ENCODE measurements at regions not wholly inside any gene's neighbourhood (a gene's known extent, or its start where the extent isn't known, plus 50 kb on each side); places are given as distances from the start of the nearest gene placed in this dataset.

DNA sequence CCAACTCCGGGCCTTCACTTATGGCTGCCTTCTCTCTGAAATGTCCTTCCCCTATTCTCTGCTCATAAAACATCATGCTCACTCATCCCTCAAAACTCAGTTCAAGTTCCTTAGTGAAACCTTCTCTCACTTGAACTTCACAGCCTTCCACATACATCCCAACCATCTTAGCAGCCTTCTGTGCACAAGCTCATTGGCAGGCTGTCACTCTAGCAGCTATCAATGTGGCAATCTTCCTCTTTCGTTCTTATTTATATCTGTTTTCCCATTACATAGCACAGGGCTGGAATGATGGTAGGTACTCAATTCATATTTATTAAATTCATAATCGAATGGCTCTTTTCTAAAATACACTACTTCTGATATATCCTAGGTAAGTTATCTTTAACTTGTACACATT, 66.4 kb upstream of the MCTP2 start:
- TF ChIP-seq, protein P1, sequence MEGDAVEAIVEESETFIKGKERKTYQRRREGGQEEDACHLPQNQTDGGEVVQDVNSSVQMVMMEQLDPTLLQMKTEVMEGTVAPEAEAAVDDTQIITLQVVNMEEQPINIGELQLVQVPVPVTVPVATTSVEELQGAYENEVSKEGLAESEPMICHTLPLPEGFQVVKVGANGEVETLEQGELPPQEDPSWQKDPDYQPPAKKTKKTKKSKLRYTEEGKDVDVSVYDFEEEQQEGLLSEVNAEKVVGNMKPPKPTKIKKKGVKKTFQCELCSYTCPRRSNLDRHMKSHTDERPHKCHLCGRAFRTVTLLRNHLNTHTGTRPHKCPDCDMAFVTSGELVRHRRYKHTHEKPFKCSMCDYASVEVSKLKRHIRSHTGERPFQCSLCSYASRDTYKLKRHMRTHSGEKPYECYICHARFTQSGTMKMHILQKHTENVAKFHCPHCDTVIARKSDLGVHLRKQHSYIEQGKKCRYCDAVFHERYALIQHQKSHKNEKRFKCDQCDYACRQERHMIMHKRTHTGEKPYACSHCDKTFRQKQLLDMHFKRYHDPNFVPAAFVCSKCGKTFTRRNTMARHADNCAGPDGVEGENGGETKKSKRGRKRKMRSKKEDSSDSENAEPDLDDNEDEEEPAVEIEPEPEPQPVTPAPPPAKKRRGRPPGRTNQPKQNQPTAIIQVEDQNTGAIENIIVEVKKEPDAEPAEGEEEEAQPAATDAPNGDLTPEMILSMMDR (IDR thresholded peaks at IDR 0.05; ENCODE audit: unreplicated experiment), result no peak
- Mint-ChIP-seq H3K27me3 (ENCODE audit: unreplicated experiment) (no peaks in the 10 kb centered on the region), H3K36me3 (ENCODE audit: insufficient read depth, unreplicated experiment) (no peaks in the 10 kb centered on the region), H3K4me1 (ENCODE audit: low read depth, unreplicated experiment) (no peaks in the 10 kb centered on the region), H3K4me3 (ENCODE audit: low read depth, unreplicated experiment) (no peak overlapping the region), H3K9me3 (ENCODE audit: low read depth, unreplicated experiment) (no peaks in the 10 kb centered on the region), H3K27ac (ENCODE audit: unreplicated experiment) (no peak overlapping the region)
- intact Hi-C loops (cut with micrococcal nuclease; ENCODE audit: unreplicated experiment), result loop anchor here (1.0 to 10.0 kb wide), 3 partner anchors 66 to 510 kb away; partner anchors contain the start of gene MCTP2
- CTCF ChIA-PET, result interaction anchor here (0.6 to 4.3 kb wide), 4 partner anchors 67 to 160 kb away, joined by 3 to 49 read pairs (median 4); partner anchors contain the start of gene MCTP2
- no TSS peak for BruUV-seq (replicated peaks)
- no peak for DNase-seq

DNA sequence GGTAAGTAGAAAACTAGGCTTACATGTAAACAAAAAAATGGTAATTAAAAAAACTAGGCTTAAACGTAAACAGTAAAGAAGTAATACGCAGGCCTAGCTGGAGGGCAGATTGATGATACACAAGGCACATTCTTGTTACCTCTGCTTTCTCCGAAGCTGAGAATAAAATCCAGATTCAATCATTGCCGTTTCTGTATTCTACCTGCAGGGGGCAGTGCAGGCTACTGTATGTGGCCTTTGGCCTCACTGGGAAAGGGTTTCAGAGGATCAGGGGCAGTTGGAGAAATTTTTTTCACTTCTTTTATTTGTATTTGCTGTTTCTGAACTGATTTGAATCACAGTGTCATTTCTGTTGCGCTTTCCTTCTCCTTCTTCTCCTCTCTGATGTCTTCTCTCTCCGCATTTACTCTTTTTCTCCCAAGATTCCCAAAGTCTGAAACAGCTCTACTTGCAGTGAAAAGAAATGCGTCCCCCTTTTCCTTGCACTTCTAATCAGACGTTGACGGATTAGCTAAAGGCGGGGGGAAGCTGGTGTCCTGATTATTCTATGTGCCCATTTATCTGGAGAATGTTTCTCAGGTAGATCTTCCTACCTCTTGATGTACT, 67.1 kb upstream of the MCTP2 start:
- BruUV-seq (replicated peaks), result no TSS peak
- TF ChIP-seq, protein P1 (IDR thresholded peaks at IDR 0.05; ENCODE audit: unreplicated experiment), result peak; percentile 86
- peak; percentile 79 for DNase-seq
- CTCF ChIA-PET, result interaction anchor here (0.6 to 4.3 kb wide), 5 partner anchors 36 to 161 kb away, joined by 3 to 49 read pairs (median 4); partner anchors contain the start of gene MCTP2
- Mint-ChIP-seq H3K9me3 (ENCODE audit: low read depth, unreplicated experiment) (no peaks in the 10 kb centered on the region), H3K4me1 (ENCODE audit: low read depth, unreplicated experiment) (no peaks in the 10 kb centered on the region), H3K4me3 (ENCODE audit: low read depth, unreplicated experiment) (no peak overlapping the region), H3K36me3 (ENCODE audit: insufficient read depth, unreplicated experiment) (no peaks in the 10 kb centered on the region), H3K27me3 (ENCODE audit: unreplicated experiment) (no peaks in the 10 kb centered on the region), H3K27ac (ENCODE audit: unreplicated experiment) (no peak overlapping the region)
- intact Hi-C loops (cut with micrococcal nuclease; ENCODE audit: unreplicated experiment), result loop anchor here (1.0 to 10.0 kb wide), 3 partner anchors 66 to 510 kb away; partner anchors contain the start of gene MCTP2

DNA sequence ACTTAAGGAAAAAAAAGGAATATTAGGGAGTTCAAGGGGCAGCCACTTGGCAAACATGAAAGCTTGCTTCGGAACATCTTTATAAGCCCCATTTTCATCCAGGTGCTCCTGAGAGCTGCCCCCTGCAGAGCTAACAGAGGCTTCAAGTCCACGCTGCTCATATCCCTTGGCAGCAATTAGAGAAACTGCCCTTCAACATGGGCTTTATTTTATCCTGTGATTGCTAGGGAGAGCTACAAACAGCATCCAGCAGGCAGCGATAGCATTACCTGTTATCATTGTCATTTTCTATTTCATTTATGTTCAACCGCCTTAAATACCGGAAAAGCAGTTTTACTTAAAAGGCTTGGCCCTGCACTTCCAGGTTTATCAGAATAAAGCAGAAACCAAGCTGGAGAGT, 68.4 kb upstream of the MCTP2 start:
- TF ChIP-seq, protein P1 (IDR thresholded peaks at IDR 0.05; ENCODE audit: unreplicated experiment), result no peak
- intact Hi-C loops (cut with micrococcal nuclease; ENCODE audit: unreplicated experiment), result loop anchor here (10.0 kb wide), 1 partner anchor 512 kb away; no protein-coding TSS in a partner anchor
- Mint-ChIP-seq H3K9me3 (ENCODE audit: low read depth, unreplicated experiment) (no peaks in the 10 kb centered on the region), H3K4me1 (ENCODE audit: low read depth, unreplicated experiment) (no peaks in the 10 kb centered on the region), H3K27me3 (ENCODE audit: unreplicated experiment) (no peaks in the 10 kb centered on the region), H3K36me3 (ENCODE audit: insufficient read depth, unreplicated experiment) (no peaks in the 10 kb centered on the region), H3K27ac (ENCODE audit: unreplicated experiment) (no peak overlapping the region), H3K4me3 (ENCODE audit: low read depth, unreplicated experiment) (no peak overlapping the region)
- no peak for DNase-seq
- CTCF ChIA-PET, result interaction anchor here (4.3 kb wide), 1 partner anchor 162 kb away, joined by 49 read pairs; no protein-coding TSS in a partner anchor
- no TSS peak for BruUV-seq (replicated peaks)

DNA sequence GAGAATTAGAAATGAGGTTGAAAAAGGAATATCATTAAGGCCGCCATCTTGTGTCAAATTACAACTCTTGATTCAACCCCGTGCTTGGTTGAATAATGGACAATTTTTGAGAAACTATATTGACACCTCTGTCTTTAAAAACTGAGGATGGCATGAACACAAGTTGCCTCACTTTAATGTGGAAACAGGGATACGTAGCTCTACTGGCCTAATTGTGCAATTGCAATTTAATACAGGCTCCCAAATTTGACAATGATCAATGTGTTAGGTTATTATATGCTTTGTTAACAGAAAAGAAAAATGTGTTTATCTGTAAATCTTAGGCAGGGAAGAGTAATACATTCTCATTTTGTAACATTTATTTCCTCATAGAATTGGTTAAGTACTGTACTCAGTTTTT, 77.1 kb upstream of the MCTP2 start:
- no peaks in the 10 kb centered on the region for H3K36me3 Mint-ChIP-seq (ENCODE audit: insufficient read depth, unreplicated experiment)
- no peak overlapping the region for H3K4me3 Mint-ChIP-seq (ENCODE audit: low read depth, unreplicated experiment)
- no TSS peak for BruUV-seq (replicated peaks)
- CTCF ChIA-PET, result no interaction called here
- TF ChIP-seq, protein P1 (IDR thresholded peaks at IDR 0.05; ENCODE audit: unreplicated experiment), result no peak
- H3K27me3 Mint-ChIP-seq (ENCODE audit: unreplicated experiment), result no peaks in the 10 kb centered on the region
- no peak for DNase-seq
- H3K9me3 Mint-ChIP-seq (ENCODE audit: low read depth, unreplicated experiment), result peaks cover 6% of the 10 kb centered on the region
- intact Hi-C loops (cut with micrococcal nuclease; ENCODE audit: unreplicated experiment), result no loop called here
- H3K4me1 Mint-ChIP-seq (ENCODE audit: low read depth, unreplicated experiment), result no peaks in the 10 kb centered on the region
- no peak overlapping the region for H3K27ac Mint-ChIP-seq (ENCODE audit: unreplicated experiment)
